ENCODE measurements at regions not wholly inside any gene's neighbourhood (a gene's known extent, or its start where the extent isn't known, plus 50 kb on each side); places are given as distances from the start of the nearest gene placed in this dataset.

DNA sequence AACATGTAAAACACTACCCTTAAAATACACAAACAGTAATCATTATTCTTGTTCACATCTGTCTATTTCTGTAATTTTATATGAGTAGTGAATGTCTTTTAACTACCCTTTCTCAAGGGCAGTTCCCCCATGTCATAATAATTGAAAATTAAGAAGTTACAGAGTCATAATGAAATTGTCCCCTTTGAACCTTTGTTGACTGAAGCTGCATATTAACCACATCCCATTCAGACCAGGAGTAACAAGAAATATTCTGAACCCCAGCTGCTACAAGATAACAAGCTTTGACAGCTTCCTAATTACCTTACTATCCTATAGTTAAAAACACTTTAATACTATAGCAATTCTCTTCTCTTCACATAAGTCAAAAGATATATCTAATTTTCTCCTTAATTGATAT, 635.9 kb upstream of the SUCLG2 start:
- DNase-seq = no peak

DNA sequence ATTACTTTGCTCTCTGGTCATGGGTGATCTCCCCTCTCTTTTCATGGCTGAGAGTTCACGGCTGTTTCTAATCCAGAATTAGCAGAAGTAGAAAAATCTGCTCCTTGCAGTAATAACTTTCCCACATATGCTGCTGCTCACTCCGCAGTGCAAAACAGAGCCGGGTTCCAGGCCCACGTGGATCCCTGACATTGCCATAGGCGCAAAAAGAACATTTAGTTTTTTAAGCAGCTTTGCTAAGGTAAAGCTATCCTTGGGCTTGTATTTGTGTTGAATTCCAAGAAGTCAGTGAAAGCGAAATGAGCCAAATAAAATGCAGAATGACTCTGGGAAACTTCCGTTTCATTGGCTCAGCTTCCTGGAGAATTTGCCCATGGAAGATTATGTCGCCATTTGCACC, 633.7 kb upstream of the SUCLG2 start:
- DNase-seq = no peak

DNA sequence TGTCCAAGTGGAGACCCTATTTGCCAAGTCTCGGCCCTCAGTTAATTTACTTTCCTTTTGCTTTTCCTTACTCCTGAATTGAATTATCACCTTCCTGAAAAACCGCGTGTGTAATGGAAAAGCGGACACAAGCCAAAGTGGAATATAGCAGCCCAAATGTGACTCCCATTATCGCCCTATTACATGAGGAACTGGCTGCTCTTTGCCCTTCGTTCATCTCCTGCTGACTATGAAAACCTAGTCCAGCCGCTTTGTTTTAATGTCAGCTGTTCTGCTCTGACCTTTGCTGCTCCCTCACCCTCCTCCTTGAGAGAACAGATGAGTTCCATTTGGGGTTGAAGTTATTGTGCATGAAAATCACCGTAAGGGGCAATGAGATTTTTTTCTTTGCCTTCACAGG, 632.7 kb upstream of the SUCLG2 start:
- no peak for DNase-seq

DNA sequence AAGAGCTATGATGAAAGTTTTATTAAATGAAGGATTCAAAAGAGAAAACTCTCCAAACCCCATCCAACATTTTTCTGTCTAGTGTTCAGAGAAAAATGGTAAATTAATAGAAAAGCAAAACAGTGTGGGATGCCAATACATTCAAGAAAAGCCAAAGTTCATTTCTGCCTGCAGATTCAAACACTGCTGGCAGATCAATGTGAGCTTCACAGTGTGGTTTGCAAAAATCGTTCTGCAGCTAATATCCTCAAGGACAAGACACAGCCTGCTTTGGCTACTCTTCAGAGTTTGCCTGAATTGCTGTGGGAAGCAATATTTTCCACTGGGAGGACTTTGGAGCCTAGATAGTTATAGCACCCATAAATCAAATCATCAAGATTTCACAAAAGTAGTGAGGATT, 619.9 kb upstream of the SUCLG2 start:
- no peak for DNase-seq

DNA sequence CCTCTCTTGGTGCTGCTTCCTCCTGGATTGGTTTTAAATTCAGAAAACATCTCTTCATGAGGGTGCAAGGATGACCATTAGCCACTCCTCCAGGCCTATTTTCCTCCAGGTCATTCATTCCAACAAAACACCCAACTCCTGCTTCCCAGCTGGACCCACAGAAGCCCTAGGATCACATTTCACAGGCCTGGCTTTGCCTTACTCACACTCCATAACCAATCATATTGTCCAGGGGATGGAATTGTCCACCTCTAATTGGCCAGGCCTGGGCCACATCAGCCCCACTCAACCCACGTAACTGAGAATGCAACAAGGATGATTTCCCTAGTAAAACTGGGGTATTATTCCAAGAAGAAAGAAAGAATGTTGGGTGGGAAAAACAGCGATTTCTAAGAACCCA, 616.7 kb upstream of the SUCLG2 start:
- DNase-seq = no peak

DNA sequence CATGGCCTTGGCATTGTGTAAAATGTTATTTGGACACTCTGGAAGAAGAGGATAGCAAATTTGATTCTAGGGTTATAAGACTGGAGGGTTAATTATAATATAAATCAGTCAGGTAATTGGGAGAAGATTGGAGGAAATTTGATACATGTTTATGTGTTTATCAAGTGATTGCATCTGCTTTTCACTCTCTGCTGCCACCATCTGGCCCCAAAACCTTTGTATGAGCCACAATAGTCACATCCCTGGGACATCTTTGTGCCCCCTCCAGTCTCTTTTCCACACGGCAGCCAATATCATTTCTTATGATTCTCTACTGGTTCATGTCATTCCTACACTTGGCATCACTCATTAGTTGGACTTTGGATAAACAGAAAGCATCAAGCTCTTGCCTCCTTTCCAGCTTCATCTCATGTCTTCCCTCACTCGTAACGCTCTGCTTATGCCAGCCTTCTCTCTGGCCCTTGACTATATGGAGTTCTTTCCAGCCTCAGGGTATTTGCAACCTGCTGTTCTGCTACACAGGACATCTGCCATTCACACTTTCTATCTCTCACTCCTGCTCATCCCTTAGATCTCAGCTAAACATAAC, 602.3 kb upstream of the SUCLG2 start:
- peak; percentile 35 for DNase-seq

DNA sequence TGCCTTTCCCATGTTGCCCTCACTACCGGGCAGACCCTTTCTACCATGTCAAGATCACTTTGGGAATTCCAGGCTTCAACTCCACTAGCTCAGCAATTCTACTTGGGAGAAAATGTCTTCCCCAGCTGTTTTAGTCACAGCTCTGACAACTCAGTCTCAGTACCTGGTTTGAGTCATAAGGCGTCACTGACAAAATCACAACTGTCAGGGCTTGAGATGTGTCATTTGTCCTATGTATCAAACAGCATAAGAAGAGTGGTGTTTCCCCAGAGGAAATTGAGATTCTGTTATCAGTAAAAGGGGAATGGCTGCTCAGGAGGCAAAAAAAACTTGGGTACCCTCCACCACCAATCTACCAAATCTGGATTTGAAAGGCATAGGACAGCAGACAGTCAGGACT, 594.9 kb upstream of the SUCLG2 start:
- no peak for DNase-seq

DNA sequence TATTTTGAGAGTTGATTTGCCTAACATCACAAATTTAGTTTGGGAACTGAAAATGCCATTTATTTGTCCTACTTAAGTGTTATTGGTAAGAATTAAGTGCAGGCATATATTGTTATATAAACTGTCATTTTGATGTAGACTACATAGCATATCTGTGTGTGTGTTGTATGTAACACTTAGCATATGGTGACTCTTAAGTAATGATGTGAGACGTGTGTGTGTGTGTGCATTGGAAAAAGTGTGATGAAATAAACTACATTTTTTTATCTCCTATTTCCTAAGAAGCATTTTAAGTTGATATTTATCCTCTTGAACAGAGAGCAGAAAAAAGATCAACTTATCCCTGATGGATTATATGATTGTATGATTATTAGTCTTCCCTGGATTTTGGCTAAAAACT, 588.2 kb upstream of the SUCLG2 start:
- no peak for DNase-seq

DNA sequence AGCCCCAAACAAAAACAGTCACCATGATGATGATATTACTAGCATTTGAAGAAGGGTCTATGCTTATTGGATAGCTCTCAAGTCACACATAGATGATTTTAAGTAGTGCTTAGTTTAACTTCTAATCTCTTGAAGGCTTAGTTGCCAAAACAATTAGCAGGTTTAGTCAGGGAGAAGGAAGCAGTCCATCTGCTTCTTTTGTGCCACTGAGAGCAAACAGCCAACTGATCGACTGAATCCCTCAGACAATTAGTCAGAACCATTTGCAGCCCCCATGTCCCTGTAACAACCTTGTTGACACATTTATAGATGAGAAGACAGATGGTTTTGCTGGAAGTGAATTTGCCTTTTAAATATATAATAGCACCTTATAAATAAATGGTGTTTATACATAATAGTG, 585.1 kb upstream of the SUCLG2 start:
- DNase-seq = no peak

DNA sequence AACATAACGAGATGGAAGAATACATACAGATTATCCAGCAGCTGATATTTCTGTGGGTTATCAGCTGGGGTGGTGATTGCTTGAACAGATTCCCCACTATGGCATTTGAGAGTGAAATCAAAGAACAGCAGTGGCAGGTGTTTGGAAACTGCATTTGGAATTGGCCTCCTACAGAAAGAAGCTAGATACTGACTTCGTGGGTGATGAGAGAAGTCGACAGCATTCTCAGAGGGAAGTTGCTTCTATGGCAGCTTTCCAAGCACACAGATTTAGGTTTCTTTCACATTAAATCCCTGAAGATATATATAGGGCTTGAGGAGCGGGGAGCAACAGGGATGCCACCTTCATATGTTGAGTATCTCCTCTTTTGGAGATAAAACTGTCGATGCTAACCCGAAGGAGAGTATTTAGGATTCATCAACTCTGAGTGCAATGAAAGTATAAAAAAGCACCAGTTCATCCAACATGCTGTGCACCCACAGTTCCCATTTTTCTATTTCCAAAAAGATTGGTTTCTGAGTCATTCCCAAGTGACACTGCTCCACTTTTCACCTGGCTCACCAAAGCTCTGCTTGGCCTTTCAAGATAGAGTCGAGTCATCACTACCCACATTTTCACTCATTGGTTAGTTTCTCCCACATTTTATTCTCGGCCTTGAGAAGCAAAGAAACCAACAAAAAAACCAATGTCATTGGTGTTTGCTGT, 579.8 kb upstream of the SUCLG2 start:
- DNase-seq = no peak

DNA sequence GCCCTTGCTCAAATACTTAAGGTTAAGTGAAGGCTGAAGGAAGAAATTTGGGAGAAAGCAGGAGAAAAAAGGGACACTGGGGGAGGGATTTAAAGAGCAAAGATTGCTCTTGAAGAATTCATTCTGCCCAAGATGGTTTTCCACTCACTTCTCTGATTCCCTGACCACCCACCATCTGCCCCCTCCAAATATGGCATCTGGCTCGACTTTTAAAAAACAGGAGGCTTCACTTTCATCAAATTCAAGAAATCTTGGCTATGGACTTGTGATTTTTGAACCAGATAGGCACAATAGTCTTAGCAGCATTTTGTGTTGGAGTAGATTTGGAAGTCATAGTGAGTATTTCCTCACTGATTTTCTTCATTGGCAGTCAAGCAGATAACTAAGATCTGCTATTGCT, 574.4 kb upstream of the SUCLG2 start:
- DNase-seq = no peak

DNA sequence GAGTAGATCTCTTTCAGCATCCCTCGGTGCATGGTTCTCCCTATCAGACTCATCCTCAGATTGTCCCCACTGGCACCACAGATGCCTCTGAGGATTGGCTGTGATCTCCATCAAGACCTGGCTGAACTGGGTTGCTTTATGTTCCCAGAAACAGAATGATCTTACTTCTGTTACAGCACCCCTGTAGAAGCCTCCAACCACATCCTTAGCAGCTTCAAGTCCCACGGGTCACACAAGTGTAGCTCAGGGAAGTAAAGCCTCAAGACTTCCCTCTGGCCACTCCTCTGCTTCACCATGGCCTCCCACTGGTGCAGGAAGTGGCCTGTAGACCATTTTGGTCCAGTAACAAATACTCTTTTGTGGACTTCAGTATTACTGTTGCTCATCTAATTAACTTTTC, 566.4 kb upstream of the SUCLG2 start:
- DNase-seq = no peak

DNA sequence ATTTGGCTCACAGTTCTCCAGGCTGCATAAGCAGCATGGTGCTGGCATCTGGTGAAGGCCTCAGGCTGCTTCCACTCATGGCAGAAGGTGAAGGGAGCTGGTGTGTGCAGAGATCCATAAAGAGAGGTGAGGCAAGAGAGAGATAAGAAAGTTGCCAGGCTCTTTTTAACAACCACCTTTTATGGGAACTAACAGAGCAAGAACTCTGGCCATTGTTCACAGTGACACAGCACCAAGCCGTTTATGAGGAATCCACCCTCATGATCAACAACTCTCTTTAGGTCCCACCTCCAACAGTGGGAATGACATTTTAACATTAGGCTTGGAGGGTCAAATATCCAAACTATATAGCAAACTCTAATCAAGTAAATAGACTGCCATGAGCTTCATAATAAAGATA, 557.2 kb upstream of the SUCLG2 start:
- DNase-seq = no peak

DNA sequence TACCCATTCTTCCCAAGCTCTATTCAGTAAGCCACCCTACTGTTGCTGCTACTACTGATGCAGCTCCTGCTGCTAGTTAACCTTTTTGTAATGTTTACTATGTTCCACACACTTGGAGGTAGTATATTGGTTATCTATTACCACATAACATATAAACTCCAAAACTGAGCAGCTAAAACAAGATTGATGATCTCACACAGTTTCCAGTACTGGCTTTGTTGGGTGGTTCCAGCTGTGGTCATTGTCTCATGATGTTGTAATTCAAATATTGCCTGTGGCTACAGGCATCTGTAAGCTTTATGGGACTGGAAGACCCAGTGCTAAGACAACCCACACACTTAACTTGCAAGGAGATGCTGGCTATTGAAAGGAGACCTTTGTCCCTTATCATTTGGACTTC, 556.2 kb upstream of the SUCLG2 start:
- DNase-seq = no peak

DNA sequence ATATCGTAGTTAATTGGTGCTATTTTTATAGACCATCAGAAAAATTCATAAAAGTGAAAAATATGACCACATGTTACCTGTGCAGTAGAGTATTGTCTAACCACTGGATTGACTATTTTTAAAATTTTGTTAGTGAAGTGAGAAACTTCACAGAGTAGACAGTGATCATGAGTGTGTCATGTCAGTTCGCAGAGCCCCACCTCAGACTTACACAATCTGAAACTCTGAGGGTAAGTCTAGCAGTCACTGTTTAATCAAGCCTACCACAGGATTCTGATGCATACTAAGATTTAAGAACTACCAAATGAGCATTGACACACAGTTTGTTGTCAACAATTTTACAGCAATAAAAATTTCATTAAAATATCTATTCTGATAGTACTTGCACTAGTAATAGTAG, 552.9 kb upstream of the SUCLG2 start:
- DNase-seq = no peak

DNA sequence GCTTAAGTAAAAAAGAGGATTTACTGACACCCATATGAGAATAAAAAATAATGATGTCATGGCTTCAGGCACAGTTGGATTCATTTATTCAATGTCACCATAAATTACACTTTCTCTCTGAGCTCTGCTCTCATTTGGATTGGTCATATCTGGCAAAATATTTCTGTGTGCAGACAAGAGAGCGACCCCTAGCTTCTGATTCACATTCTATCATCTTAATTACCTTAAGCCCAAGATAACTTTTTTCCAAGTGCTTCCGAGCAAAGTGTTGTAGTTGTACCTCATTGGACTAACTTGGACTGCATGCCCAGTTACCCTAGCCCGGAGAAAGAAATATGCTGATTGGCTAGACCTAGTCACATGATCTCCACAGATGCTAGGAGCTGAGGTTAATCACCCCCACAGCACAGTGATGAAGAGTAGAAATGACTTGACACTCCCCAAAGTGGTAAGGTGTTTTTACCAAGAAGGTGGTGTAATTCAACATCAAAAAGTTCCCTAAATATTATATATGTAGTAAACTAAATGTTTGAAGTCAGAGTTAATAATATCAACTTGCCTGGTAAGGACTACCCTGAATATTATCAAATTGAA, 552.2 kb upstream of the SUCLG2 start:
- DNase-seq = no peak

DNA sequence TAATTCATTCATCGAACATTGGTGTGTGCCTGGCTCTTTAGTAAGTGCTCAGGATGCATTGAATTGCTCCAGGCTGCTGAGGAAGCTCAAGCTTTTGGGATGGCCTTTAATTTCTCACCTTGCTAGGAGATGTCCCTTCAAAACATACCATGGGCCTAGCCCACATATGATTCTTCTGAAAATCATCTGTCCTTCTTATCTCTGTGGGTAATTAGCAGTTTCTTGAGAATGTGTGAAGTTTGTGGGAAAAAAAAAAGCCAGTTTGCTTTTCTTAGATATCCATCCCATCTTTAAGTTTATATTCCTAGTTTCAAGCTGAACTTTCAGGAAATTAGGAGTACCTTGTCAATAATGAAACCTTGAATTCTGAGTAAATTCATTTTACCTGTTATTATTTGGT, 532.3 kb upstream of the SUCLG2 start:
- DNase-seq = no peak

DNA sequence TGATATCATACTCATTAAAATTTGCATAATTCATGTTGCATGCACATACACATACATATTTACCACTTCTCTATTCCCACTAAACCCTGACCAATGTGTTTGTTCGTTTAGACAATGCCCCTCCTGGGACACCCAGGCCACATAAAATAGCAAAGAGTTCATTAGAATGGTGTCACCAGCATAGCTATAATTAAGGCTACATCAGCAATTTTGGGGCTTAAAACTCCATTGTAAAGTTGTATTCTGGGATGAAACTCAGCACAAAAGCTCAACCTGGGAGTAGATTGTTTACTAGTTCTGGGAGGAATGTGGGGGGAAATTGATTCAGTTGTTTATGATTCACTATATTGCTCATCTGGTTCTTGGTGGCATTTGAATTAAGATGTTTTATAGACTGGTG, 522.2 kb upstream of the SUCLG2 start:
- DNase-seq = no peak

DNA sequence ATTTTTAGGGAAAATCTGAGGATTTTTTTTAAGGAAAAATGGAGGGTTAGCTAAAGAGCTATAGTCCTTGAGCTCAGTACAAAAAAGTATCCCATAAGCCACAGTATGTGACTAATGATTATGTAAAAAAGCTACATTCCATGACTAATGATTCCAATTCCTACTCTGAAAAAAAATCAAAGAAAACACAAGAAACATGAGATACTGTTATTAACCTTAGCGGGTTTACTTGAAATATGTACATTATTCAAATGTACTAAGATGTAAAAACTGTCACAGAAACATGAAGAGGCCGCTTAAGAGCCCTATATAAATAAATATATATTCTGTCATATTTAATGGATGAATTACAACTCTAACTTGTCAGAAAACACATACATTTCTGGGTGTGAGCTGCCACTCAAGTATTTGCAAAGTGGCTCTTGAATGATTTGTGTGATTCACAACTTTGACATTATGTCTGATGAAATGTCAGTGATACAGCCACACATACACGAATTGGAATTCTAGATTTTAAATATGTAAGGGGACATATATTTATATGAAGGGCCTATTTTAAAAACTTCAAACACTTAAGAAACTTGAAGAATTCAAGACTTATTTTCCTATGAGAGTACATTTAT, 518.7 kb upstream of the SUCLG2 start:
- DNase-seq = no peak

DNA sequence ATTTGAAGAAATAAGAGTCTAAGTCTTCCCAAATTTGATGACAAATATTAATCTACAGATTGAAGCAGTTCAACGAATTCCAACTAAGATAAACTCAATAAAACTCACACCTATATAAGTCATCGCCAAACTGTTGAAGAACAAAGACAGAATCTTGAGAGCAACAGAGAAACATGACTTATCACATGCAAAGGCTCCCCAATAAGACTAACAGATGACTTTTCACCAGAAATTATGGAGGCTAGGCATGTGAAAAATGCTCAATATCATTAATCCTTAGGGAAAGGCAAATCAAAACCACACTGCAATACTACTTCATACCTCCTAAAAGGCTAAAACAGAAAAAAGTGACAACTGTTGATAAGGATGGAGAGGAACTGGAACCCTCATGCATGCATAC, 517.6 kb upstream of the SUCLG2 start:
- DNase-seq = no peak

DNA sequence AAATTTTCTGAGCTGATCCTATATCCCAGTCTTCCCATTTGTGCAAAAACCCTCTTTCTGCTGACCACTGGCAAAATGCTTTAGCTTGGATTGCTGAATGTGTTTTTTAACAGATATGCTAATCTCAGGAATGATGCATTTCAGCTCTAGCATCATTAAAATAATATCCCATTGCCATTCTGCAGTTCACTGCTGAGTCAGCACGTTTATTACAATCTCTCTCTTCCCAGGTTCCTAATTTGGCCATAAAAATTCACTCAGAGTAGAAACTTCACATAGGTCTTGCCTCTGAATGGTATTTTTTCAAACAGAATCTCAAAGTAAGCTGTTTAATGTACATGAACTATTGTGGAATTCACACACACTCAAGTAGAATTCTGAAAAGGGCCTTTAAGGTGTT, 509.6 kb upstream of the SUCLG2 start:
- DNase-seq = no peak

DNA sequence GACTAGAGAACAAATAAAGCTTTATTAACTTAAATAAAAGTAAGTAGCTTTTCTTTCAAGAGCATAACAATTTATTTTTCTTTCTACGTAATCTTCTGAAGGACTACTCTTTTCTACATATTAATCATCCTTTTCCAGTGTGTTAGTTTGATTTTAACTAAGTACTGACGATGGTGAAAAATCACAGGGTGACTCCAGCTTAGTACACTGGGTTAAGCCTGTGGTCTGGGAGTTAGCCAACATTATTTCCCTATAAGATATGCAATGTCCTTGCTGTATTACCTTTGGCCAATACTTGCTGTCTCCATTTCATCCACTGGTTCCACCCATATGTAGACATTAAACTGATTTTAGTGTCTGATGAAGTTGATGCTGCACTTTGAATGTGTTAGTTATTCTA, 508.6 kb upstream of the SUCLG2 start:
- DNase-seq = no peak

DNA sequence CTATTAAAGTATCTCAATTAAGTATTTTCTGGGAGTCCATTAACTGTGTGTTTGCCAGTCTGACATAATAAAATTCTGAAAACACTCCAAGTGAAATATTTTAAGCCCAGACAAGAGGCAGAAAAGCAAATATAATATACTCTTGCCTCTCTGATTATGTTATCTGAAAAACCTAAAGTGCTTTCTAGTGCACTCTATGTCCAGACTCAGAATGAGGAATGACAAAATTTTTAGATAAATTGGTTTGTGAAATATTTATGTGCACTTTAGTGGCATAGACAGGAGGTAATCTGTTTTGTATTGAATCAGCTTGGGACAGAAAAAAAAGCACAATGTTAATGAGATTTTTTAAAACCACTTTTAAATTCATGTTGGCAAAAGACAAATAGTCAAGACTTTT, 508.2 kb upstream of the SUCLG2 start:
- no peak for DNase-seq

DNA sequence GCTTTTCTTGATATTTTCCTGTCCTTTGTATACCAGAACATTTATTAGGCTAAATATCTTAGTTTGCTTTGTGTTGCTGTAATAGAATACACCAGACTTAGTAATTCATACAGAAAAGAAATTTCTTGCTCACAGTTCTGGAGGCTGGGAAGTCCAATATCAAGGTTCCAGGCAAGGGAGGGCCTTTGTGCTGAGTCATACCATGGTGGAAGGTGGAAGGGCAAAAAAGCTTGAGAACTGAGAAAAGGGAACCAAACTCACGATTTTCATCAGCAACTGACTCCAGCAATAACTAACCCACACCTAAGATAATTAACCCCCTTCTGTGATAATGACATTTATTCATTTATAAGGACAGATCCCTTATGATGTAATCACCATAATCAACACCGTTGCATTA, 496.9 kb upstream of the SUCLG2 start:
- DNase-seq = no peak

Measured in CD4-positive, alpha-beta T cell treated with Interleukin-17A for 4 hours (primary cell).